Endothelial cell of umbilical vein (primary cell): ENCODE measurements at regions not wholly inside any gene's neighbourhood (a gene's known extent, or its start where the extent isn't known, plus 50 kb on each side); places are given as distances from the start of the nearest gene placed in this dataset.

ENCODE experiments used
- BruUV-seq: library from RNA; stranded (reverse); fragments of 400-500 nt; replicated peaks from 2 replicates; lab custom pipeline; 2021; lab: Mats Ljungman, UMichigan
- CTCF ChIA-PET: fragments of 300-600, 350-600 bp; sonication (Branson Sonifier 250); formaldehyde crosslinking; loops from one replicate; lab custom pipeline; 2021; ENCODE audit warnings: antibody characterized with exemption, inconsistent platforms; lab: Charles Lee
- POLR2A ChIA-PET: fragments of 300-600, 350-600 bp; sonication (Branson Sonifier 250); formaldehyde crosslinking; loops from one replicate; lab custom pipeline; 2021; ENCODE audit warnings: antibody characterized with exemption, inconsistent platforms; lab: Charles Lee
- DNase-seq: peaks from one replicate; pipeline ENCODE4 v3.0.0-alpha.2; 2011; ENCODE audit warnings: low read depth, low spot score
- FAIRE-seq: peaks from 2 replicates; lab custom pipeline; 2011; peaks lifted over from hg19 to GRCh38; lab: Jason Lieb, UNC
- H2AFZ ChIP-seq: 2 replicates; pipeline ENCODE4 v1.6.0; 2012; ENCODE audit warnings: low read depth, low read length, control low read depth, inconsistent platforms
- H3K27ac ChIP-seq: 2 replicates; pipeline ENCODE4 v1.5.1; 2011; ENCODE audit warnings: low read depth, mild to moderate bottlenecking, control low read depth, low read length, moderate library complexity; ENCODE audit not compliant: insufficient read depth
- H3K27me3 ChIP-seq, 2 experiments: 2 replicates each; pipeline versions ENCODE4 v1.6.0 to v1.6.1; 2011; ENCODE audit warnings: low read length in 2 of 2, mixed read lengths in 1 of 2; ENCODE audit not compliant: control insufficient read depth in 2 of 2, insufficient read depth in 2 of 2
- H3K36me3 ChIP-seq, 2 experiments: 2 replicates in 1 of 2; 3 replicates in 1 of 2; pipeline ENCODE4 v1.5.1; 2011; ENCODE audit warnings: low read length in 2 of 2, mild to moderate bottlenecking in 1 of 2, moderate library complexity in 1 of 2; ENCODE audit not compliant: control insufficient read depth in 2 of 2, insufficient read depth in 2 of 2; ENCODE audit errors: extremely low read depth in 1 of 2
- H3K4me1 ChIP-seq: 3 replicates; pipeline ENCODE4 v1.5.1; 2011; ENCODE audit warnings: mild to moderate bottlenecking, low read length; ENCODE audit not compliant: control insufficient read depth, insufficient read depth; ENCODE audit errors: extremely low read depth
- H3K4me2 ChIP-seq: 2 replicates; pipeline ENCODE4 v1.6.1; 2011; ENCODE audit warnings: low read length, control low read depth, mixed read lengths; ENCODE audit not compliant: insufficient read depth
- H3K4me3 ChIP-seq, 3 experiments: fragments of 200-600 bp in 1 of 3; sonication (generic), shearing (Covaris generic) in 1 of 3; replicated peaks in 1 of 3; 2 replicates each; pipeline ENCODE4 v1.5.1; 2011 to 2016; ENCODE audit warnings: control low read depth in 3 of 3, low read length in 3 of 3, mild to moderate bottlenecking in 2 of 3, inconsistent platforms in 1 of 3, low read depth in 1 of 3, moderate library complexity in 1 of 3; ENCODE audit not compliant: insufficient read depth in 1 of 3
- H3K79me2 ChIP-seq: 2 replicates; pipeline ENCODE4 v1.6.0; 2012; ENCODE audit warnings: low read length, inconsistent platforms; ENCODE audit not compliant: control insufficient read depth, insufficient read depth
- H3K9ac ChIP-seq: replicated peaks from 2 replicates; pipeline ENCODE3; 2011; ENCODE audit warnings: low read length, control low read depth; ENCODE audit not compliant: insufficient read depth; ENCODE audit errors: extremely low read depth
- H3K9me1 ChIP-seq: replicated peaks from 3 replicates; pipeline ENCODE4 v1.6.0; 2011; ENCODE audit warnings: mild to moderate bottlenecking, low read length; ENCODE audit not compliant: control insufficient read depth, insufficient read depth; ENCODE audit errors: extremely low read depth
- H3K9me3 ChIP-seq: replicated peaks from 2 replicates; pipeline ENCODE4 v1.5.1; 2012; ENCODE audit warnings: low read length, inconsistent platforms; ENCODE audit not compliant: control insufficient read depth, insufficient read depth
- H4K20me1 ChIP-seq: replicated peaks from 2 replicates; pipeline ENCODE3; 2011; ENCODE audit warnings: mild to moderate bottlenecking, low read length; ENCODE audit not compliant: control insufficient read depth, insufficient read depth; ENCODE audit errors: extremely low read depth
- MYC ChIP-seq: IDR thresholded peaks from one replicate; pipeline ENCODE4 v1.6.1; 2011; ENCODE audit warnings: mild to moderate bottlenecking, low read depth, low read length
- POLR2A ChIP-seq: IDR thresholded peaks from 2 replicates; pipeline ENCODE4 v1.6.1; 2012; ENCODE audit warnings: low read depth, mild to moderate bottlenecking, control low read depth, low read length
- POLR2AphosphoS5 ChIP-seq: IDR thresholded peaks from 2 replicates; pipeline ENCODE4 v1.6.1; 2012; ENCODE audit warnings: low read depth, mild to moderate bottlenecking, control low read depth, low read length, moderate library complexity; ENCODE audit not compliant: insufficient read depth
- dilution Hi-C: fragments of 300-500 bp; cut with MboI; formaldehyde crosslinking; loops from one replicate; pipeline ENCODE4 v1.15.0; 2019; ENCODE audit warnings: low sequenced_read_pairs; ENCODE audit not compliant: extremely low pct_ligation_motif_present
- intact Hi-C: fragments of 100-400 bp; cut with micrococcal nuclease; formaldehyde crosslinking; loops from one replicate; pipeline ENCODE4 v1.10.0; 2022
- TF ChIP-seq, protein P1 (sequence below), 2 donors: IDR thresholded peaks; 1 replicate in 1 of 2; 2 replicates in 1 of 2; pipeline ENCODE4 v1.5.1; 2011; ENCODE audit warnings: low read length in 2 of 2, mild to moderate bottlenecking in 2 of 2, moderate library complexity in 2 of 2, control low read depth in 1 of 2, inconsistent platforms in 1 of 2, low read depth in 1 of 2; ENCODE audit not compliant: insufficient read depth in 1 of 2; ENCODE audit errors: extremely low read depth in 1 of 2

DNA sequence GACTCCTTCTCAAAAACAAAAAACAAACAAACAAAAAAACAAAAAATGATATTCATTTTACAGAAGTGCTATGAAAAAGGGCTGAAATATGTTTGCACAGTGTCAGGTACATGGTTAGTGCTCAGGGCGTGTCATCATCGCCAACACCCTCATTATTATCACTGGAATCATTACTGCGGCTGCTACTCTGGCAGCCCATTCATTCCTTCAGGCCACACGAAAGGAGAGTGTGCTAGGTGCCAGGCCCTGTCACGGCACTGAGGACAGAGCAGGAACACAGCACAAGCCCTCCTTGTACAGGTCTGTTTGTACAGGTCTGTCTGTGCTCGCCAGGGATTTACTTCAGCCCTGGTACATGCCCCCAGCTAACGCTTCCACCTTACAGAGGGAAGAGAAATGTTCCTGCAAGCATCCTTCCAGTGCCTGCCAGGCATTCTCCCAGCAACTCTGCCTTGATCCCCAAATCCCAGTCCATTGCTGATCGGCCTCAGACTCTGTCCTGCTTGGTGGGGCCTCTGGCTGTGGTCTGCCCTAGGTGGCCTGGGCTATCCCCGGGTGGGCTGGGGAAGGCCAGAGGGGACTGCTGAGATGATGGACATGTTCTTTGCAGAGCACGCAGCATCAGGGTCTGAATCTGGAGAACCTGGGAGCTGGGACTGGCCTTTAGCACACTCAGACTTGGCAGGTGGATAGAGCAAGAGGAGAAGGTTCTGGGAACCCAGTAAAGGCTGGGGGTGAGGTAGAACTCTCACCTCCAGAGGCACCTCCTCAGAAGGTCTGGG, 210.7 kb downstream of the URI1 start:
- no peak overlapping the region for H3K4me2 ChIP-seq
- ChIA-PET CTCF (no interaction called here), POLR2A (no interaction called here)
- H4K20me1 ChIP-seq: no peaks in the 10 kb centered on the region
- H3K9me3 ChIP-seq: peaks cover 6% of the 10 kb centered on the region
- no peak for DNase-seq
- H3K36me3 ChIP-seq: no peaks in the 10 kb centered on the region
- dilution Hi-C loops (no loop called here), intact Hi-C loops (no loop called here)
- no peak overlapping the region for H3K9ac ChIP-seq
- H3K4me3 ChIP-seq: no peak overlapping the region
- H3K27ac ChIP-seq: no peak overlapping the region
- no peak overlapping the region for H2AFZ ChIP-seq
- H3K79me2 ChIP-seq: no peaks in the 10 kb centered on the region
- no peak for TF ChIP-seq POLR2A
- TF ChIP-seq MYC: no peak
- TF ChIP-seq POLR2AphosphoS5: no peak
- TF ChIP-seq, protein P1, sequence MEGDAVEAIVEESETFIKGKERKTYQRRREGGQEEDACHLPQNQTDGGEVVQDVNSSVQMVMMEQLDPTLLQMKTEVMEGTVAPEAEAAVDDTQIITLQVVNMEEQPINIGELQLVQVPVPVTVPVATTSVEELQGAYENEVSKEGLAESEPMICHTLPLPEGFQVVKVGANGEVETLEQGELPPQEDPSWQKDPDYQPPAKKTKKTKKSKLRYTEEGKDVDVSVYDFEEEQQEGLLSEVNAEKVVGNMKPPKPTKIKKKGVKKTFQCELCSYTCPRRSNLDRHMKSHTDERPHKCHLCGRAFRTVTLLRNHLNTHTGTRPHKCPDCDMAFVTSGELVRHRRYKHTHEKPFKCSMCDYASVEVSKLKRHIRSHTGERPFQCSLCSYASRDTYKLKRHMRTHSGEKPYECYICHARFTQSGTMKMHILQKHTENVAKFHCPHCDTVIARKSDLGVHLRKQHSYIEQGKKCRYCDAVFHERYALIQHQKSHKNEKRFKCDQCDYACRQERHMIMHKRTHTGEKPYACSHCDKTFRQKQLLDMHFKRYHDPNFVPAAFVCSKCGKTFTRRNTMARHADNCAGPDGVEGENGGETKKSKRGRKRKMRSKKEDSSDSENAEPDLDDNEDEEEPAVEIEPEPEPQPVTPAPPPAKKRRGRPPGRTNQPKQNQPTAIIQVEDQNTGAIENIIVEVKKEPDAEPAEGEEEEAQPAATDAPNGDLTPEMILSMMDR (IDR thresholded peaks at IDR 0.05; ENCODE audit: extremely low read depth in 1 of 2, insufficient read depth in 1 of 2, low read depth in 1 of 2, low read length in 2 of 2): no peak
- H3K4me1 ChIP-seq: no peaks in the 10 kb centered on the region
- no peak for FAIRE-seq
- no peaks in the 10 kb centered on the region for H3K9me1 ChIP-seq
- BruUV-seq: no TSS peak
- no peaks in the 10 kb centered on the region for H3K27me3 ChIP-seq
